Prostate gland (tissue), 2 donors: ENCODE measurements at regions not wholly inside any gene's neighbourhood (a gene's known extent, or its start where the extent isn't known, plus 50 kb on each side); places are given as distances from the start of the nearest gene placed in this dataset.

Experiments used
- DNase-seq: peaks from one replicate; pipeline ENCODE4 v3.0.0-alpha.2; 2019; ENCODE audit warnings: low spot score
- H3K27ac ChIP-seq, 2 donors: fragments of 200-600 bp; sonication (generic); 2 replicates each; pipeline ENCODE4 v1.5.1; 2017 to 2019
- H3K27me3 ChIP-seq: fragments of 200-600 bp; sonication (generic); replicated peaks from 2 replicates; pipeline ENCODE4 v1.5.1; 2019; ENCODE audit not compliant: insufficient read depth
- H3K36me3 ChIP-seq, 2 donors: fragments of 200-600 bp; sonication (generic); 1 replicate in 1 of 2; 2 replicates in 1 of 2; pipeline versions ENCODE4 v1.5.1 to v1.8.1; 2017 to 2019
- H3K4me1 ChIP-seq: fragments of 200-600 bp; sonication (generic); replicated peaks from 2 replicates; pipeline ENCODE4 v1.5.1; 2019
- H3K4me3 ChIP-seq, 2 donors: fragments of 200-600 bp; sonication (generic); 2 replicates each; pipeline ENCODE4 v1.5.1; 2017 to 2019
- H3K9me3 ChIP-seq: fragments of 200-600 bp; sonication (generic); 2 replicates; pipeline ENCODE4 v1.5.1; 2017
- CTCF ChIP-seq, 4 experiments: fragments of 200-600 bp in 2 of 4; fragments of 450-650 bp in 2 of 4; sonication (generic) in 2 of 4; IDR thresholded peaks; 1 replicate in 3 of 4; 2 replicates in 1 of 4; pipeline ENCODE4 v1.5.1; 2016 to 2019; ENCODE audit warnings: antibody characterized with exemption in 4 of 4, mild to moderate bottlenecking in 2 of 4, moderate library complexity in 2 of 4
- POLR2A ChIP-seq: fragments of 450-650 bp; IDR thresholded peaks from one replicate; pipeline ENCODE4 v1.6.1; 2016; ENCODE audit warnings: antibody characterized with exemption, mild to moderate bottlenecking
- POLR2AphosphoS5 ChIP-seq: sonication (generic); formaldehyde crosslinking; IDR thresholded peaks from one replicate; pipeline ENCODE4 v1.6.1; 2017; ENCODE audit warnings: antibody characterized with exemption
- WGBS: methylation state at CpG from one replicate; pipeline ENCODE4 v1.1.5; 2018; 5-methylcytosine and 5-hydroxymethylcytosine counted together
- intact Hi-C: fragments of 100-400 bp; cut with DNase I; formaldehyde crosslinking; loops from one replicate; pipeline ENCODE4 v1.14.2; 2022

GRCh38 chr18:40985436-40985835, 969.6 kb upstream of the PIK3C3 start:
- TF ChIP-seq CTCF (IDR thresholded peaks at IDR 0.05) (no peak), POLR2A (no peak), POLR2AphosphoS5 (no peak)
- H3K27ac ChIP-seq, result no peak overlapping the region
- no peaks in the 10 kb centered on the region for H3K27me3 ChIP-seq
- no peaks in the 10 kb centered on the region for H3K4me1 ChIP-seq
- H3K4me3 ChIP-seq, result no peak overlapping the region
- no peaks in the 10 kb centered on the region for H3K9me3 ChIP-seq
- intact Hi-C loops, result no loop called here
- no peak for DNase-seq
- 75% methylated on average over 5 of the region's 5 CpGs for WGBS
- H3K36me3 ChIP-seq, result no peaks in the 10 kb centered on the region

GRCh38 chr18:40984856-40985255, 970.2 kb upstream of the PIK3C3 start:
- WGBS, result 97% methylated on average over 1 of the region's 1 CpG
- Histone ChIP-seq H3K27ac (no peak overlapping the region), H3K9me3 (no peaks in the 10 kb centered on the region), H3K27me3 (no peaks in the 10 kb centered on the region), H3K36me3 (no peaks in the 10 kb centered on the region), H3K4me3 (no peak overlapping the region), H3K4me1 (no peaks in the 10 kb centered on the region)
- intact Hi-C loops, result no loop called here
- no peak for DNase-seq
- TF ChIP-seq POLR2A (no peak), CTCF (IDR thresholded peaks at IDR 0.05) (no peak), POLR2AphosphoS5 (no peak)

GRCh38 chr18:40983835-40984234, 971.2 kb upstream of the PIK3C3 start:
- Histone ChIP-seq H3K27ac (no peak overlapping the region), H3K36me3 (no peaks in the 10 kb centered on the region), H3K27me3 (no peaks in the 10 kb centered on the region), H3K4me1 (no peaks in the 10 kb centered on the region), H3K9me3 (no peaks in the 10 kb centered on the region), H3K4me3 (no peak overlapping the region)
- DNase-seq, result no peak
- intact Hi-C loops, result no loop called here
- TF ChIP-seq POLR2AphosphoS5 (no peak), CTCF (IDR thresholded peaks at IDR 0.05) (no peak), POLR2A (no peak)
- WGBS, result 91% methylated on average over 1 of the region's 1 CpG

- DNase-seq, result no peak
- H3K36me3 ChIP-seq, result no peaks in the 10 kb centered on the region
- no peak for TF ChIP-seq POLR2AphosphoS5
- no peak for TF ChIP-seq CTCF (IDR thresholded peaks at IDR 0.05)
- no peak for TF ChIP-seq POLR2A
- intact Hi-C loops, result no loop called here
- H3K27me3 ChIP-seq, result no peaks in the 10 kb centered on the region
- H3K4me3 ChIP-seq, result no peak overlapping the region
- WGBS, result 31% methylated on average over 2 of the region's 2 CpGs
- H3K27ac ChIP-seq, result no peak overlapping the region
- H3K9me3 ChIP-seq, result no peaks in the 10 kb centered on the region
- H3K4me1 ChIP-seq, result no peaks in the 10 kb centered on the region
Observed at GRCh38 chr18:40980171-40980570, 974.9 kb upstream of the PIK3C3 start.

GRCh38 chr18:40976050-40976449, 979.0 kb upstream of the PIK3C3 start:
- WGBS, result 96% methylated on average over 4 of the region's 4 CpGs
- Histone ChIP-seq H3K27me3 (no peaks in the 10 kb centered on the region), H3K27ac (no peak overlapping the region), H3K9me3 (no peaks in the 10 kb centered on the region), H3K36me3 (no peaks in the 10 kb centered on the region), H3K4me1 (no peaks in the 10 kb centered on the region), H3K4me3 (no peak overlapping the region)
- DNase-seq, result no peak
- TF ChIP-seq CTCF (IDR thresholded peaks at IDR 0.05), result no peak
- no peak for TF ChIP-seq POLR2AphosphoS5
- intact Hi-C loops, result no loop called here
